NCI-H1417 treated with DMSO at 0.1 percent for 48 hours (cell line): ENCODE measurements at regions not wholly inside any gene's neighbourhood (a gene's known extent, or its start where the extent isn't known, plus 50 kb on each side); places are given as distances from the start of the nearest gene placed in this dataset.
"Not testable (repeated sequence)": the region's sequence is repeated elsewhere in the genome, so short reads cannot be mapped to it uniquely, and the experiment has no call there.

Experiments
- DNase-seq: peaks from one replicate; lab custom pipeline; 2025; lab: John Stamatoyannopoulos, UW

GRCh38 chr9:12993466-12993865 is 218.6 kb downstream of the LURAP1L start:
- no peak for DNase-seq

GRCh38 chr9:12997009-12997408 is 222.2 kb downstream of the LURAP1L start:
- DNase-seq, result no peak

GRCh38 chr9:13001989-13002580 is 227.3 kb downstream of the LURAP1L start:
- no peak for DNase-seq

GRCh38 chr9:13002740-13003139 is 227.9 kb downstream of the LURAP1L start:
- DNase-seq, result no peak

GRCh38 chr9:13009871-13010270 is 235.1 kb downstream of the LURAP1L start:
- no peak for DNase-seq

GRCh38 chr9:13013991-13014883 is 239.4 kb downstream of the LURAP1L start:
- DNase-seq, result no peak

- DNase-seq, result no peak
These were observed 242.4 kb downstream of the LURAP1L start for GRCh38 chr9:13017260-13017659.

GRCh38 chr9:13020146-13021040 is 245.6 kb downstream of the LURAP1L start:
- no peak for DNase-seq

GRCh38 chr9:13022756-13023155 is 247.9 kb downstream of the LURAP1L start:
- DNase-seq, result no peak

- no peak for DNase-seq
These were observed 248.7 kb downstream of the LURAP1L start for GRCh38 chr9:13023498-13023897.

- DNase-seq, result no peak
These were observed 252.1 kb downstream of the LURAP1L start for GRCh38 chr9:13026956-13027355.

GRCh38 chr9:13027879-13028278 is 251.6 kb downstream of the MPDZ start:
- DNase-seq, result no peak

GRCh38 chr9:13032585-13032984 is 246.9 kb downstream of the MPDZ start:
- DNase-seq, result no peak

- DNase-seq, result no peak
These were observed 245.4 kb downstream of the MPDZ start for GRCh38 chr9:13033959-13034693.

- DNase-seq, result no peak
These were observed 244.8 kb downstream of the MPDZ start for GRCh38 chr9:13034694-13035002.

GRCh38 chr9:13035822-13036221 is 243.7 kb downstream of the MPDZ start:
- DNase-seq, result no peak

- DNase-seq, result not testable (repeated sequence)
These were observed 241.7 kb downstream of the MPDZ start for GRCh38 chr9:13037808-13038207.

GRCh38 chr9:13047827-13048587 is 231.5 kb downstream of the MPDZ start:
- no peak for DNase-seq

GRCh38 chr9:13049223-13049622 is 230.3 kb downstream of the MPDZ start:
- peak; percentile 54 for DNase-seq

- DNase-seq, result no peak
These were observed 226.0 kb downstream of the MPDZ start for GRCh38 chr9:13053504-13053903.

- DNase-seq, result no peak
These were observed 225.1 kb downstream of the MPDZ start for GRCh38 chr9:13054389-13054788.
